ENCODE measurements at regions not wholly inside any gene's neighbourhood (a gene's known extent, or its start where the extent isn't known, plus 50 kb on each side); places are given as distances from the start of the nearest gene placed in this dataset.

DNA sequence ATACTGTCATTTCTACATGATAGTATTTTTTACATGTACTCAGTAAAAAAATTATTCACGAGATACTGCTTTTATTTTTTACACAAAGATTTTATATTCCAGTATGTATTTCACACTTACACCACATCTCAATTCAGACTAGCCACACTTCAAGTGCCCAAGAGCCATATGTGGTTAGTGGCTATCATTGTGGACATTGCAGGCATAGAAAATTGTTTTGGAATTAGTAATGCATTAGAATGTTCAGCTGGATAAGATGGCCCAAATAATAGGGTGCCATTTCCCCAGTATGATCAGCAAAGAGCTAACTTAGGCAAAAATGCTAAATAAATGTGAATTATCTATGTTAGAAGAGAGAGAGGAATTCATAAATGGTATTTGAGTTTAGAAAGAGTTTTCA lies 203.8 kb upstream of the MCTP2 start (continued):
- TF ChIP-seq, protein P1, sequence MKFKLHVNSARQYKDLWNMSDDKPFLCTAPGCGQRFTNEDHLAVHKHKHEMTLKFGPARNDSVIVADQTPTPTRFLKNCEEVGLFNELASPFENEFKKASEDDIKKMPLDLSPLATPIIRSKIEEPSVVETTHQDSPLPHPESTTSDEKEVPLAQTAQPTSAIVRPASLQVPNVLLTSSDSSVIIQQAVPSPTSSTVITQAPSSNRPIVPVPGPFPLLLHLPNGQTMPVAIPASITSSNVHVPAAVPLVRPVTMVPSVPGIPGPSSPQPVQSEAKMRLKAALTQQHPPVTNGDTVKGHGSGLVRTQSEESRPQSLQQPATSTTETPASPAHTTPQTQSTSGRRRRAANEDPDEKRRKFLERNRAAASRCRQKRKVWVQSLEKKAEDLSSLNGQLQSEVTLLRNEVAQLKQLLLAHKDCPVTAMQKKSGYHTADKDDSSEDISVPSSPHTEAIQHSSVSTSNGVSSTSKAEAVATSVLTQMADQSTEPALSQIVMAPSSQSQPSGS (IDR thresholded peaks at IDR 0.05; ENCODE audit: low read length) = no peak
- TF ChIP-seq, protein P2, sequence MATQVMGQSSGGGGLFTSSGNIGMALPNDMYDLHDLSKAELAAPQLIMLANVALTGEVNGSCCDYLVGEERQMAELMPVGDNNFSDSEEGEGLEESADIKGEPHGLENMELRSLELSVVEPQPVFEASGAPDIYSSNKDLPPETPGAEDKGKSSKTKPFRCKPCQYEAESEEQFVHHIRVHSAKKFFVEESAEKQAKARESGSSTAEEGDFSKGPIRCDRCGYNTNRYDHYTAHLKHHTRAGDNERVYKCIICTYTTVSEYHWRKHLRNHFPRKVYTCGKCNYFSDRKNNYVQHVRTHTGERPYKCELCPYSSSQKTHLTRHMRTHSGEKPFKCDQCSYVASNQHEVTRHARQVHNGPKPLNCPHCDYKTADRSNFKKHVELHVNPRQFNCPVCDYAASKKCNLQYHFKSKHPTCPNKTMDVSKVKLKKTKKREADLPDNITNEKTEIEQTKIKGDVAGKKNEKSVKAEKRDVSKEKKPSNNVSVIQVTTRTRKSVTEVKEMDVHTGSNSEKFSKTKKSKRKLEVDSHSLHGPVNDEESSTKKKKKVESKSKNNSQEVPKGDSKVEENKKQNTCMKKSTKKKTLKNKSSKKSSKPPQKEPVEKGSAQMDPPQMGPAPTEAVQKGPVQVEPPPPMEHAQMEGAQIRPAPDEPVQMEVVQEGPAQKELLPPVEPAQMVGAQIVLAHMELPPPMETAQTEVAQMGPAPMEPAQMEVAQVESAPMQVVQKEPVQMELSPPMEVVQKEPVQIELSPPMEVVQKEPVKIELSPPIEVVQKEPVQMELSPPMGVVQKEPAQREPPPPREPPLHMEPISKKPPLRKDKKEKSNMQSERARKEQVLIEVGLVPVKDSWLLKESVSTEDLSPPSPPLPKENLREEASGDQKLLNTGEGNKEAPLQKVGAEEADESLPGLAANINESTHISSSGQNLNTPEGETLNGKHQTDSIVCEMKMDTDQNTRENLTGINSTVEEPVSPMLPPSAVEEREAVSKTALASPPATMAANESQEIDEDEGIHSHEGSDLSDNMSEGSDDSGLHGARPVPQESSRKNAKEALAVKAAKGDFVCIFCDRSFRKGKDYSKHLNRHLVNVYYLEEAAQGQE (IDR thresholded peaks at IDR 0.05; ENCODE audit: low read depth, low read length) = no peak
- TF ChIP-seq MEF2B (IDR thresholded peaks at IDR 0.05; ENCODE audit: partially characterized antibody, poor library complexity, severe bottlenecking) (no peak), TBL1XR1 (IDR thresholded peaks at IDR 0.05; ENCODE audit: low read depth, low read length) (no peak), NR2C1 (IDR thresholded peaks at IDR 0.05) (no peak)

DNA sequence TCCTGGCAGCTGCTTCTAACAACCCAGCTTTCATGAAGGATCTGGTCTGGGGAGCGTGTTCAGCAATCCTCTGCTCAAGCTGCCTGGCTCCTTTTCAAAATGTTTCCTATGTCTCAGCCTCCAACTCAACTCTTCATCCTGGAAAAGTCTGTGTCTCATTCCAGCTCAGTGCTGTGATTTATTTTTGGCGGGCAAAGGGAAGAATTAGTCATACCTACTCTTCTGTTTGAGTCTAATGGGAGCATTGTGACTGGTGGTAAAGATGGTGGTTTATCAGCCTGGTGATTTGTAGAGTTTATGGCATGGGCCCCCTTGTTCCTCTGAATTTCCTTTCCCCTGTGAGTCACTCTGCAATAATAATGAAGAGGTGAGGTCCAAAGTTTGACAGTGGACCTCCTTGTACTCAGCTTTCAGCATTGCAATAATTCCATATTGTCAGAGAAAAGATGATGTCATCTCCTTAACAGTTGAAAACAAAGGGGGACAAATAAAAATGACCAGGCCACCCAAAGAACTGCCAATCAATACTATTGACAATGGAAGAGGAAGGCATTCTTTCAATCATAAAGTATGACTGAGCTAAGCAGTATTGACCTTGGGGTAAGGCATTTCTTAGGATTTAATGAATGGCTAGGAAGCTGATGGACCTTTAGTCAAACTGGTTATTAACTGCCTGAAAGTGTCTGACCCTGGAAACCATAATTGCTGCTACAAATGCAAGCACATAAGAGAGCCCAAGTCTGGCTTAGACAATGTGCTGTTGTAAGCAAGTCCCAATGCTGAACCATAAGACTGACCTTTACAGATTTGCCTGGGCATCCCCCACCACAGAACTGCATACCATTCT lies 204.7 kb upstream of the MCTP2 start:
- ATAC-seq (no peak), DNase-seq (ENCODE audit: low read depth, low spot score) (no peak), FAIRE-seq (no peak)
- Histone ChIP-seq H3K4me1 (ENCODE audit: control insufficient read depth, insufficient read depth, low read length) (no peaks in the 10 kb centered on the region), H3K27me3 (replicated peaks in 1 of 2; ENCODE audit: control insufficient read depth in 2 of 2, insufficient read depth in 2 of 2, low read length in 1 of 2) (no peaks in the 10 kb centered on the region; a peak in 1 of 4 replicates), H3K79me2 (ENCODE audit: control insufficient read depth, insufficient read depth, low read length) (no peaks in the 10 kb centered on the region), H3K27ac (ENCODE audit: control insufficient read depth, insufficient read depth) (no peak overlapping the region), H3K4me3 (no peak overlapping the region), H3K9ac (ENCODE audit: control insufficient read depth, insufficient read depth, low read length) (no peak overlapping the region), H4K20me1 (ENCODE audit: control insufficient read depth, insufficient read depth) (no peaks in the 10 kb centered on the region), H3K9me3 (replicated peaks; ENCODE audit: control insufficient read depth, insufficient read depth, low read length) (no peaks in the 10 kb centered on the region), H2AFZ (ENCODE audit: control insufficient read depth, low read depth, low read length) (no peak overlapping the region), H3K36me3 (ENCODE audit: control insufficient read depth in 2 of 2, insufficient read depth in 2 of 2, low read length in 1 of 2) (no peaks in the 10 kb centered on the region), H3K4me2 (ENCODE audit: control insufficient read depth, insufficient read depth) (no peak overlapping the region)
- ChIA-PET CTCF (no interaction called here), POLR2A (no interaction called here), SMC1A (ENCODE audit: uncharacterized antibody, unreplicated experiment) (no interaction called here), RAD21 (ENCODE audit: unreplicated experiment) (no interaction called here)
- TF ChIP-seq KDM1A (IDR thresholded peaks at IDR 0.05; ENCODE audit: borderline replicate concordance) (no peak), RFX5 (IDR thresholded peaks at IDR 0.05; ENCODE audit: low read depth, low read length) (no peak), PKNOX1 (IDR thresholded peaks at IDR 0.05) (no peak), CBX3 (IDR thresholded peaks at IDR 0.05; ENCODE audit: borderline replicate concordance, low read depth) (no peak), POLR2AphosphoS5 (IDR thresholded peaks at IDR 0.05; ENCODE audit: low read length) (no peak), BACH1 (IDR thresholded peaks at IDR 0.05; ENCODE audit: borderline replicate concordance) (no peak), TARDBP (IDR thresholded peaks at IDR 0.05; ENCODE audit: borderline replicate concordance) (no peak), KLF5 (IDR thresholded peaks at IDR 0.05; ENCODE audit: partially characterized antibody) (no peak), SREBF1 (IDR thresholded peaks at IDR 0.05; ENCODE audit: low read length) (no peak)
- intact Hi-C loops (cut with micrococcal nuclease; ENCODE audit: unreplicated experiment) = no loop called here
- BruUV-seq (replicated peaks) = no TSS peak
- WGBS (ENCODE audit: insufficient coverage, insufficient replicate concordance, low lambda C conversion rate, missing lambda C conversion rate) = 0% methylated on average over 2 of the region's 2 CpGs
- in situ Hi-C loops (cut with MboI) = no loop called here

All from GM12878 (cell line).